Skin epidermis (tissue), 12 donors: ENCODE measurements at regions not wholly inside any gene's neighbourhood (a gene's known extent, or its start where the extent isn't known, plus 50 kb on each side); places are given as distances from the start of the nearest gene placed in this dataset.
"Not testable (repeated sequence)": the region's sequence is repeated elsewhere in the genome, so short reads cannot be mapped to it uniquely, and the experiment has no call there.

Experiments
- H3K27ac ChIP-seq, 21 experiments: fragments of 200-600 bp; sonication (generic) in 11 of 21; one replicate each; pipeline ENCODE4 v1.5.0; 2020; ENCODE audit warnings: mild to moderate bottlenecking in 3 of 21, inconsistent platforms in 2 of 21, moderate library complexity in 2 of 21
- H3K4me3 ChIP-seq, 7 experiments: fragments of 200-600 bp; sonication (generic) in 2 of 7; one replicate each; pipeline ENCODE4 v1.5.0; 2020; ENCODE audit warnings: inconsistent platforms in 2 of 7, mild to moderate bottlenecking in 2 of 7, moderate library complexity in 1 of 7

- H3K4me3 ChIP-seq: no peak overlapping the region
- H3K27ac ChIP-seq: no peak overlapping the region
Observed at GRCh38 chr17:52696362-52696761, 537.8 kb upstream of the CA10 start.

GRCh38 chr17:52686140-52686539, 527.6 kb upstream of the CA10 start:
- H3K4me3 ChIP-seq: no peak overlapping the region
- no peak overlapping the region for H3K27ac ChIP-seq

GRCh38 chr17:52681480-52681879, 523.0 kb upstream of the CA10 start:
- no peak overlapping the region for H3K27ac ChIP-seq
- no peak overlapping the region for H3K4me3 ChIP-seq

GRCh38 chr17:52678211-52678610, 519.7 kb upstream of the CA10 start:
- Histone ChIP-seq H3K27ac (no peak overlapping the region), H3K4me3 (no peak overlapping the region)

GRCh38 chr17:52674686-52675085, 516.2 kb upstream of the CA10 start:
- Histone ChIP-seq H3K27ac (no peak overlapping the region), H3K4me3 (no peak overlapping the region)

- Histone ChIP-seq H3K27ac (no peak overlapping the region), H3K4me3 (no peak overlapping the region)
Observed at GRCh38 chr17:52673791-52674190, 515.3 kb upstream of the CA10 start.

- Histone ChIP-seq H3K27ac (no peak overlapping the region), H3K4me3 (no peak overlapping the region)
Observed at GRCh38 chr17:52666264-52666663, 507.8 kb upstream of the CA10 start.

- H3K27ac ChIP-seq: no peak overlapping the region
- no peak overlapping the region for H3K4me3 ChIP-seq
Observed at GRCh38 chr17:52660692-52661091, 502.2 kb upstream of the CA10 start.

- H3K4me3 ChIP-seq: no peak overlapping the region
- no peak overlapping the region for H3K27ac ChIP-seq
Observed at GRCh38 chr17:52653014-52653413, 494.5 kb upstream of the CA10 start.

GRCh38 chr17:52648995-52649394, 490.5 kb upstream of the CA10 start:
- no peak overlapping the region for H3K4me3 ChIP-seq
- no peak overlapping the region for H3K27ac ChIP-seq

- no peak overlapping the region for H3K27ac ChIP-seq
- H3K4me3 ChIP-seq: no peak overlapping the region
Observed at GRCh38 chr17:52647411-52647810, 488.9 kb upstream of the CA10 start.

GRCh38 chr17:52636443-52636842, 477.9 kb upstream of the CA10 start:
- H3K4me3 ChIP-seq: no peak overlapping the region
- no peak overlapping the region for H3K27ac ChIP-seq

- no peak overlapping the region for H3K4me3 ChIP-seq
- H3K27ac ChIP-seq: no peak overlapping the region
Observed at GRCh38 chr17:52606590-52606989, 448.1 kb upstream of the CA10 start.

GRCh38 chr17:52606098-52606497, 447.6 kb upstream of the CA10 start:
- H3K27ac ChIP-seq: no peak overlapping the region
- H3K4me3 ChIP-seq: no peak overlapping the region

- H3K27ac ChIP-seq: no peak overlapping the region
- no peak overlapping the region for H3K4me3 ChIP-seq
Observed at GRCh38 chr17:52604105-52604504, 445.6 kb upstream of the CA10 start.

- H3K27ac ChIP-seq, H3K4me3 ChIP-seq: not testable (repeated sequence)
Observed at GRCh38 chr17:52597452-52598215, 439.1 kb upstream of the CA10 start.

GRCh38 chr17:52594516-52594915, 436.0 kb upstream of the CA10 start:
- H3K4me3 ChIP-seq: no peak overlapping the region
- H3K27ac ChIP-seq: no peak overlapping the region

GRCh38 chr17:52546990-52547389, 388.5 kb upstream of the CA10 start:
- no peak overlapping the region for H3K27ac ChIP-seq

GRCh38 chr17:52546493-52546892, 388.0 kb upstream of the CA10 start:
- H3K4me3 ChIP-seq: no peak overlapping the region

More at GRCh38 chr17:52546990-52547389, 388.5 kb upstream of the CA10 start:
- H3K4me3 ChIP-seq: no peak overlapping the region

GRCh38 chr17:52537421-52537820, 378.9 kb upstream of the CA10 start:
- H3K4me3 ChIP-seq: no peak overlapping the region
- H3K27ac ChIP-seq: no peak overlapping the region

More at GRCh38 chr17:52546493-52546892, 388.0 kb upstream of the CA10 start:
- H3K27ac ChIP-seq: no peak overlapping the region

- H3K4me3 ChIP-seq: no peak overlapping the region
- no peak overlapping the region for H3K27ac ChIP-seq
Observed at GRCh38 chr17:52536489-52536888, 378.0 kb upstream of the CA10 start.

- Histone ChIP-seq H3K27ac (no peak overlapping the region), H3K4me3 (no peak overlapping the region)
Observed at GRCh38 chr17:52532373-52532772, 373.9 kb upstream of the CA10 start.
